ENCODE measurements at regions not wholly inside any gene's neighbourhood (a gene's known extent, or its start where the extent isn't known, plus 50 kb on each side); places are given as distances from the start of the nearest gene placed in this dataset.
"Not testable (repeated sequence)": the region's sequence is repeated elsewhere in the genome, so short reads cannot be mapped to it uniquely, and the experiment has no call there.

DNA sequence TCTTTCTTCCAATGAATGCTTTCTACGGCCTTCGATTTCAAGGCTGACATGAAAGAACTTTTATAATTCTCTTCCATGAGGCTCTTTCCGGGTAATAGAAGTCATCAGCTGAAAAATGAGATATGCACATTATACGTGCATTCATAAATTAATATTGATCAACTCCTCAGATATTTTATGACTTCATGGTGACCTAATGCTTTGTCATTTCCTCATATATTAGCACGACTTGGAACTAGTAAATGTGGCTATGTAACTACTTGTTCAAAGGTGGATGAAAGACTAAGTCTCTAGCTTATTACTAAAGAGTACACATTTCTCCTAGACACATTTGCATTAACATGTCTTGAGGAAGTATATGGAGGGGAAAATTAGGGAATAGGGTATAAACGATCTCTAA, 168.8 kb downstream of the HDGFL1 start:
- FAIRE-seq, result no peak

DNA sequence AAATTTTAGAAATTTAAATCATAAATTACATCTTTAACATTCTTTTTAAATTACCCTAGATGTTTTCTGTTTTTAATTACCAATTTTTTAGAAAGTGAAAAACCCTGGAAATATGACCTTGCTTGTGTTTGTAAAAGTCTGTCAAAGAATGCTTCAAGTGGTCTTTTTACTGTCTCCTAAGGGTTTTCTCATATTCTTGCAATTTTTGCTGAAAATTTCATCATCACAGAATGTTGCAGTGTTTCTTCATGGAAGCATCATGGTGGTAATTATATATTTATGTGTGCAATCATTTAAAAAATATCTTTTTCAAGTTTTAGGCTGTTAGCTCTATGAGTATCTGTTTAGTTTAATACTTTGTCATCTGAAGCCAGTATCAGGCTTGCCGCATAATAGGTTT, 178.2 kb downstream of the HDGFL1 start:
- no peak for TF ChIP-seq POLR2A (IDR thresholded peaks at IDR 0.05; ENCODE audit: low read depth, low read length)
- DNase-seq (ENCODE audit: insufficient read length, low spot score) (no peak), FAIRE-seq (no peak)

More for the DNA sequence above, 168.8 kb downstream of the HDGFL1 start:
- no peak for DNase-seq (ENCODE audit: insufficient read length, low spot score)
- TF ChIP-seq POLR2A (IDR thresholded peaks at IDR 0.05; ENCODE audit: low read depth, low read length), result no peak

DNA sequence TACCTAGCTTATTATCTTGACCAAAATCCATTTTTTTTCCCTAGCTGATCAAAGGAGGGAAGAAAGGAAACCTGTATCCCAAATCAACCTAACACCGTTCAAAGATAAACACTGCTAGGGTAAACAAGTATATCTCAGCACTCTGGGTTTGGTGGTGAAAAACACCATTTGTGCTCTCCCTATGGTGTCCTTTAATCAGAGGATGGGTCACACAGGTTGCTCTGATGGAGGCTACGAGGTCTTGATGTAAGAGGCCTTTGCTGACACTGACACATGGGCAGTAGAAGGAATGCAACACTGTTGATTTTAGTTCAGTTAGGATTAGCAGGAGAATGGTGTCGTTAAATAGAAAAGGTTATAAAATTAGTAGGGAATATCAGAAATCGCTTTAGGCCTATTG, 179.3 kb downstream of the HDGFL1 start:
- DNase-seq (ENCODE audit: insufficient read length, low spot score) (no peak), FAIRE-seq (no peak)
- no peak for TF ChIP-seq POLR2A (IDR thresholded peaks at IDR 0.05; ENCODE audit: low read depth, low read length)

DNA sequence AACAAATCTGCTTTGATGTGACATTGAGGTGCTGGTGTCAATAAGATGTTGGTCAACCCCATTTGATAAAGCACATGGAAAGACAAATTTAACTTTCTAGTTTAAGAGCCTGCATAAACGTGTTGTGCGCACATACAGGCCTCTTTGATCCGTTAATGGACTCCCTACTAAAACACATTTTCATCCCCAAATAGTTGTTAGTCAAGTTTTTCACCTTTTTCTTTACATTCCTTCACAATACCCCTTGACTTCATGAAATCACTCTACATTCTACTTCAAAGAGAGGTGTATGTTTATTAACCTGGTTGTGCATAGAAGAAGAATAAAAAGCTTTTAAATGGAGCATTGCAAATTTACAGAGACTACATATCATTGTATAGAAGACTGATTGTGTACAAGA, 180.3 kb downstream of the HDGFL1 start:
- DNase-seq (ENCODE audit: insufficient read length, low spot score) (no peak), FAIRE-seq (no peak)

DNA sequence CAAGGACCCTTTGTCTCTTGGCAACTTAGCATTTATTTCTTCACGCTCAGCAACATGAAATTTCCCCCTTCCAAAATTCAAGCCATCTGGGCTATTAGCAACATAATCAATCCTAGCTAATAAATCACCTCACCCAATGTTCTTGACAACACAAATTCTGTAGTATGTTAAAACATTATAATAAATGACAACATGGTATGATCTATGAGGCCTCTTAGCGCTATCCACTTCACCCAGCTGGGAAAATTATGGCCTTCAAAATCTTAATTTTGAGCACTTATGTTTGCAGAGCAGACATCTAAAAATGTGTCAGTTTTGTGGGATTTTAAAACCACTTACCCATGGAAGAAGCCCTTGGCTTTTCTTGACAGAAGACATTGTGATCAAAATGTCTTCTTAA, 181.9 kb downstream of the HDGFL1 start:
- TF ChIP-seq POLR2A (IDR thresholded peaks at IDR 0.05; ENCODE audit: low read depth, low read length), result no peak
- DNase-seq (ENCODE audit: insufficient read length, low spot score) (no peak), FAIRE-seq (no peak)

More for the DNA sequence above, 180.3 kb downstream of the HDGFL1 start:
- no peak for TF ChIP-seq POLR2A (IDR thresholded peaks at IDR 0.05; ENCODE audit: low read depth, low read length)

DNA sequence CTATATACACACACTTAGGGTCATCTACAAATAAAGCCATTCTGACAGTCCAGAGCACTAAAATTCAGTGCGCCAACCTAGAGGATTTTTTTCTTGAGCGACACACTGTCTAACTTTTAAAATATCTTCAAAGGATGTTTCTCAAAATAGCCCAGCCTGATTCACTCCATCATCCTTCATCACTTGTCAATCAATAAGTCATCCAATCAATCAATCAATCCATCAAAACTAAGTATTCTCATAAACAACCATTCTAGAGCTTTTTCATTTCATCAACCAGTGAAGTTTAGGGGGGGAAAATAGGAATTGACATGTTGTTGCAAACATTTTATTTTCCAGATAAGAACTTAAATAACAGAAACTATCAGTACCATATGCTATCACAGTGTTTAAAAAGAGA, 183.2 kb downstream of the HDGFL1 start:
- TF ChIP-seq POLR2A (IDR thresholded peaks at IDR 0.05; ENCODE audit: low read depth, low read length), result no peak
- FAIRE-seq, result no peak
- DNase-seq (ENCODE audit: insufficient read length, low spot score), result no peak

DNA sequence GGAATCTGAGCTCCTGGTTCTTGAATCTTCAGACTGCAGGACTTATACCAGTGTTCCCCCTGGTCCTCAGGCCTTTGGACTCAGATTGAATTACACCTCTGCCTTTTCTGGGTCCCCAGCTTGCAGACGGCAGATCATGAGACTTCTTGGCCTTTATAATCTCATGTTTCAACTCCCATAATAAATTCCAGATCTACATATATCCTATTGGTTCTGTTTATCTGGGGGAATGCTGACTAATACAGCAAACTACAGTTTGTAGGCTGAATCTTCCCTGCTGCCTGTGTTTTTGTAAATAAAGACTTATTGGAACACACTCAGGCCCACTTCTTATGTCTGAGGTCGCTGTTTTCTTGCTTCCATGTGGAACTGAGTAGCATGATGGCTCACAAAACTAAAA, 184.7 kb downstream of the HDGFL1 start:
- TF ChIP-seq POLR2A (IDR thresholded peaks at IDR 0.05; ENCODE audit: low read depth, low read length), result no peak
- FAIRE-seq (peak; percentile 11), DNase-seq (ENCODE audit: insufficient read length, low spot score) (no peak)

DNA sequence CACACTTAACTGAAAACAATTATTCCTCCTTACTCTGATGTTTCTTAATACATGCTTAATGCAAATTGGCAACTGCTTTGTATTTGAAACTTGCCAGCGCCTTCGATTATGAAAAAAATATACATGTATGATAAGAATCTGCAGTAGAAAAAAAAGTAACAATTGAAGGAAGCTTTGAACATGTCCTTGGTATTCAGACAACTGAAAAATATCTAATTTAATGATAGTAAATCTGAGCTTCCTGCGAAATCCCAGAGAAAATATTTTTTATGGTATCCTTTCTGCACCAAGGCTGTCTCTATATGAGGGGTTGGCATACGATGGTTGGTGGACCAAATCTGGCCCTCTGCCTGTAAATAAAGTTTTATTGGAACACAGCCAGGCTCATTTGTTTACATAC, 186.2 kb downstream of the HDGFL1 start:
- DNase-seq (ENCODE audit: insufficient read length, low spot score), result no peak
- no peak for FAIRE-seq
- TF ChIP-seq POLR2A (IDR thresholded peaks at IDR 0.05; ENCODE audit: low read depth, low read length), result no peak

DNA sequence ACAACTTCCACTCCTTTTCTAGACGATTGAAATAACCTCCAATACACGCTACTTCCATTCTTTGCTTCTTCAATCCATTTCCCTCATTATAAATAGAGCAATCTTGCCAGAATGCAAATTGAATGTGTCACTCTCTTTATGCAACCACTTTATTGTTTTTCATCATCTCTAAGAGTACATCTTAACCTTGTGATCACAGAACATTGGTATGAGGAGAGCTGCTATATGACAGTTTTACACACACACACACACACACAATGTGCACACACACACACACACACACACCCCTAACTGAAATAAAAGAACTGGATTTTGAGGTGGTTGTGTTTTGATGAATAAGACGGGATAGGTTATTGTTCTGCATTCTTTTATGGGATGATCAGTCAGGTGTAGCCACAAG, 187.0 kb downstream of the HDGFL1 start:
- no peak for DNase-seq (ENCODE audit: insufficient read length, low spot score)
- no peak for TF ChIP-seq POLR2A (IDR thresholded peaks at IDR 0.05; ENCODE audit: low read depth, low read length)
- no peak for FAIRE-seq

DNA sequence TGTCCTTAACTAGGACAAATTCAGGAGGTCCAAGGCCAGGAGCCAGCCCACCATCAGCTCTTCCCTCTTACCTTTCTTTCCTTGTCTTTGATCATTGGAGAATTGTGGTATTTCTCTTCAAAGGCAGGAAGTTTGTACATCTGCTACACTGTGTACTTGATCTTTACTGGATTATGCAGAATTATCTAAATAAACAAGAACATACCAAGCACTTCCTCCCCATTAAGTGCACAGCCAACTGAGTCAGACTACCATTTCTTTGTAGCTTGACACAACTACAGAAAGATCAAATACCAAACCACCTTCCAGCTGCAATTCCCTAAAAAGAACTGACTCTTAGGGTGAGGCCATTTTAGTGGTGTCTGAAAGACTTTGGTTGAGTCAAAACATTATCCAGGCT, 195.1 kb downstream of the HDGFL1 start:
- no peak for FAIRE-seq

DNA sequence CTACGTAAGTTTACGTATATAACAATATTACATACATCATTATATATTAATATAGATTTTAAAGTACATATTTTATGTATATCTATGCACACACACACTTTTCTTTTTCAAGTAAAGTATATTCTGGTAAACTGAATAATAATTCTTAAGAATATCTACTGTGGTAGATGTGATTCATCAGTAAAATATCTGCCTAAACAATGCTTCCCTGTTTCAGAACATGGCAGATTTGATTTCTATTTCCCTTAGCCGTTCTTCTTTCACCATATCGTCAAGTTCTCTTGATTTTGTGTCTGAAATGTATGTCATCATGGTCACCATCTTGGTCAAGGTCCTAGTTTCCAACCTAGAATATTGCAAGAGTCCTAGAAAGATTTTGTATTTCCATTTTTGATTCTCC, 195.6 kb downstream of the HDGFL1 start:
- no peak for TF ChIP-seq POLR2A (IDR thresholded peaks at IDR 0.05; ENCODE audit: low read depth, low read length)
- FAIRE-seq (peak; percentile 84), DNase-seq (ENCODE audit: insufficient read length, low spot score) (no peak)

More for the DNA sequence above, 195.1 kb downstream of the HDGFL1 start:
- no peak for TF ChIP-seq POLR2A (IDR thresholded peaks at IDR 0.05; ENCODE audit: low read depth, low read length)
- no peak for DNase-seq (ENCODE audit: insufficient read length, low spot score)

DNA sequence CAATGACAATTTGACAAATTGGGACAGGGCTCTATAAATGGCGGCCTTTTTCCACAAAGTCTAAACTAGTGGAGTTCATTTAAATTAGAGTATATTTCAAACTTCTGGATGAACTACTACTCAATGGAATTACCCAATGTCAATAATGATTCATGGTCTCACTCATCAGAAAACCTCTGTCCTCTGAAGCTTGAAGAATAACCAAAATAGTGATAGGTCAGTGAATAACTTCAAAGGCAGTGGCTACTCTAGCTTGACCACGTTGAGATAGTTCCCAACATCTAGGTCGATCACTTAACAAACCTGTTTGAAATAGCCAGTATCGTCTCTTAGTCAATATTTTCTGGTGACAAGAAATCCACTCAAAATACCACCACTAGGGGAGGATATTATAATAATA, 197.6 kb downstream of the HDGFL1 start:
- FAIRE-seq, result no peak
- TF ChIP-seq POLR2A (IDR thresholded peaks at IDR 0.05; ENCODE audit: low read depth, low read length), result no peak
- no peak for DNase-seq (ENCODE audit: insufficient read length, low spot score)

DNA sequence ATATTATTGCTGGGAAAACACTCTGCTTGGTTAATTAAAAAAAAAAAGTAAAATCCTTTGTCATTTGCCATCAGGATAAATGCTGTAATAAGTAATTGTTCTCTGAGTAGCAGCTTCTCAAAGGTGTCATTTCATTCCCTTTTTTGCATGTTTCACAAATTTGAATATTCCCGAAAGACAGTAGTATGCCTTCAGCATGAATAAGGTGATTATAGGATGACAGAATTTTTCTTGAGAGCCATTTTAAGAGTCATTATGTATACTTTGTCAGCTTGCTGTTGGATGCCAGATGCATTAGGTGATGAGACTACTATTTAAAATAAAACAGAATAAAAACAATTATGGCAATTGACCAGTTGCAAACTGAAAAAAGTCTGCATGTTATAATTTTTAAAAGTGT, 200.7 kb downstream of the HDGFL1 start:
- FAIRE-seq, result no peak

DNA sequence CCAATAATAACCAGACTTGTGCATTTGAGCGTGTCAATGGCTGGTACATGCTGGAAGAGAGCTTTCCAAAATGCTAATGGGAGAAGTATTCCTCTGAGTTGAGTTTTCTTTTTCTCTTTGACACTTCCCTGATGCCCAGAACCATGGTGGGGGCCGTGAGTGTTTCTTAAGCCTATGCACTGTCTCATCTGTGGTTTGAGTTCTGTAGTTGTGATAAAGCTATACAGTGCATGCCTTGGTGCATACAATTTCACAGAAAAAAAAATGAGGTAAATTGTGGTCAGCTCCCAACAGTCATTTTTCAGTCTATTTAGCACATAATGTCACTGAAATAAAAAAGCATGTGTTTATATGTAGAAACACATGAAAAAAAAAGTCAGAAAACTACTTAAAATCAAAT, 204.8 kb downstream of the HDGFL1 start:
- no peak for TF ChIP-seq POLR2A (IDR thresholded peaks at IDR 0.05; ENCODE audit: low read depth, low read length)
- DNase-seq (ENCODE audit: insufficient read length, low spot score) (no peak), FAIRE-seq (no peak)

More for the DNA sequence above, 200.7 kb downstream of the HDGFL1 start:
- no peak for TF ChIP-seq POLR2A (IDR thresholded peaks at IDR 0.05; ENCODE audit: low read depth, low read length)
- no peak for DNase-seq (ENCODE audit: insufficient read length, low spot score)

DNA sequence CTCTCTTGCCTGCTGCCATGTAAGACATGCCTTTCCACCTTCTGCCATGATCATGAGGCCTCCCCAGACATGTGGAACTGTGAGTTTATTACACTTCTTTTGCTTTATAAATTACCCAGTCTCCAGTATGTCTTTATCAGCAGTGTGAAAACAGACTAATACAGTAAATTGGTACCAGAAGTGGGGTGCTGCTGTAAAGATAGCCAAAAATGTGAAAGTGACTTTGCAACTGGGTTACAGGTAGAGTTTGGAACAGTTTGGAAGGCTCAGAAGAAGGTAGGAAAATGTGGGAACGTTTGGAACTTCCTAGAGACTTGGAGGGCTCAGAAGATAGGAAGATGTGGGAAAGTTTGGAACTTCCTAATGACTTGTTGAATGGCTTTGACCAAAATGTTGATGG, 209.1 kb downstream of the HDGFL1 start:
- not testable (repeated sequence) for DNase-seq (ENCODE audit: insufficient read length, low spot score); FAIRE-seq

DNA sequence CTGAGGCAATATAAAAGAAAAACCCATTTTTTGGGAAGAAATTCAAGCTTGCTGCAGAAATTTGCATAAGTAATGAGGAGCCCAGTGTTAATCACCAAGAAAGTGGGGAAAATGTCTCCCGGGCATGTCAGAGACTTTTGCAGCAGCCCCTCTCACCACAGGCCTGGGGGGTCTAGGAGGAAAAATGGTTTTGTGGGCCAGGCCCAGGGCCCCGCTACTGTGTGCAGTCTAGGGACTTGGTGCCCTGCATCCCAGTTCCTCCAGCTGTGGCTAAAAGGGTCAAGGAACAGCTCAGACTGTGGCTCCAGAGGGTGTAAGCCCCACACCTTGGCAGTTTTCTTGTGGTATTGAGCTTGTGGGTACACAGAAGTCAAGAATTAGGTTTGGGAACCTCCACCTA, 209.7 kb downstream of the HDGFL1 start:
- FAIRE-seq (no peak), DNase-seq (ENCODE audit: insufficient read length, low spot score) (no peak)
- TF ChIP-seq POLR2A (IDR thresholded peaks at IDR 0.05; ENCODE audit: low read depth, low read length), result no peak
